GOT3 (cell line): ENCODE measurements at regions not wholly inside any gene's neighbourhood (a gene's known extent, or its start where the extent isn't known, plus 50 kb on each side); places are given as distances from the start of the nearest gene placed in this dataset.
"Not testable (repeated sequence)": the region's sequence is repeated elsewhere in the genome, so short reads cannot be mapped to it uniquely, and the experiment has no call there.

ENCODE experiments used
- DNase-seq: peaks from one replicate; lab custom pipeline; 2025; ENCODE audit warnings: mixed read lengths; lab: John Stamatoyannopoulos, UW

- no peak for DNase-seq
Observed at GRCh38 chr5:120999550-120999949, 535.5 kb downstream of the PRR16 start.

- DNase-seq, result no peak
Observed at GRCh38 chr5:121006217-121006616, 542.1 kb downstream of the PRR16 start.

GRCh38 chr5:121008041-121008440 is 543.9 kb downstream of the PRR16 start:
- no peak for DNase-seq

GRCh38 chr5:121009058-121009457 is 545.0 kb downstream of the PRR16 start:
- no peak for DNase-seq

GRCh38 chr5:121018004-121018403 is 553.9 kb downstream of the PRR16 start:
- DNase-seq, result no peak

GRCh38 chr5:121019106-121019505 is 555.0 kb downstream of the PRR16 start:
- no peak for DNase-seq

GRCh38 chr5:121019734-121020133 is 555.6 kb downstream of the PRR16 start:
- DNase-seq, result no peak

- no peak for DNase-seq
Observed at GRCh38 chr5:121021681-121022080, 557.6 kb downstream of the PRR16 start.

GRCh38 chr5:121024416-121025311 is 560.6 kb downstream of the PRR16 start:
- DNase-seq, result no peak

- no peak for DNase-seq
Observed at GRCh38 chr5:121025671-121026070, 561.6 kb downstream of the PRR16 start.

GRCh38 chr5:121027636-121028035 is 563.5 kb downstream of the PRR16 start:
- DNase-seq, result no peak

- DNase-seq, result no peak
Observed at GRCh38 chr5:121029536-121030245, 565.6 kb downstream of the PRR16 start.

GRCh38 chr5:121031491-121031890 is 567.4 kb downstream of the PRR16 start:
- DNase-seq, result no peak

- no peak for DNase-seq
Observed at GRCh38 chr5:121033334-121033733, 569.2 kb downstream of the PRR16 start.

- no peak for DNase-seq
Observed at GRCh38 chr5:121038438-121038837, 574.3 kb downstream of the PRR16 start.

- no peak for DNase-seq
Observed at GRCh38 chr5:121049971-121050370, 585.9 kb downstream of the PRR16 start.

- no peak for DNase-seq
Observed at GRCh38 chr5:121053055-121053985, 589.2 kb downstream of the PRR16 start.

GRCh38 chr5:121055586-121055985 is 591.5 kb downstream of the PRR16 start:
- DNase-seq, result no peak

- not testable (repeated sequence) for DNase-seq
Observed at GRCh38 chr5:121064241-121064640, 600.1 kb downstream of the PRR16 start.

GRCh38 chr5:121086671-121087070 is 622.6 kb downstream of the PRR16 start:
- no peak for DNase-seq

- no peak for DNase-seq
Observed at GRCh38 chr5:121087560-121087959, 623.5 kb downstream of the PRR16 start.

- DNase-seq, result no peak
Observed at GRCh38 chr5:121088341-121088740, 624.2 kb downstream of the PRR16 start.
